H9 (cell line): ENCODE measurements at regions not wholly inside any gene's neighbourhood (a gene's known extent, or its start where the extent isn't known, plus 50 kb on each side); places are given as distances from the start of the nearest gene placed in this dataset.

Experiments
- DNase-seq: peaks from one replicate; pipeline ENCODE4 v3.0.0-alpha.2; 2017
- H2AFZ ChIP-seq: one replicate; pipeline ENCODE4 v1.6.1; 2013; ENCODE audit warnings: mild to moderate bottlenecking, low read length, control low read depth, moderate library complexity
- H2AK5ac ChIP-seq: 2 replicates; pipeline ENCODE4 v1.6.1; 2013; ENCODE audit warnings: low read length, control low read depth, mixed read lengths; ENCODE audit not compliant: insufficient read length
- H2BK120ac ChIP-seq: one replicate; pipeline ENCODE4 v1.6.1; 2013; ENCODE audit warnings: low read depth, mild to moderate bottlenecking, low read length, control low read depth, inconsistent platforms; ENCODE audit not compliant: poor library complexity, severe bottlenecking
- H2BK12ac ChIP-seq: 2 replicates; pipeline ENCODE4 v1.6.1; 2013; ENCODE audit warnings: low read length, control low read depth, mixed read lengths, low read depth; ENCODE audit not compliant: insufficient read length
- H2BK15ac ChIP-seq: 2 replicates; pipeline ENCODE4 v1.6.1; 2013; ENCODE audit warnings: low read depth, low read length, control low read depth
- H2BK20ac ChIP-seq: one replicate; pipeline ENCODE4 v1.6.1; 2013; ENCODE audit warnings: low read depth, mild to moderate bottlenecking, low read length, control low read depth, inconsistent platforms; ENCODE audit not compliant: poor library complexity, severe bottlenecking
- H2BK5ac ChIP-seq: 2 replicates; pipeline ENCODE4 v1.6.1; 2013; ENCODE audit warnings: low read length, control low read depth, mixed read lengths; ENCODE audit not compliant: insufficient read length
- H3K14ac ChIP-seq: 2 replicates; pipeline ENCODE4 v1.6.1; 2013; ENCODE audit warnings: low read length, control low read depth; ENCODE audit not compliant: insufficient read depth
- H3K18ac ChIP-seq: 2 replicates; pipeline ENCODE4 v1.6.1; 2013; ENCODE audit warnings: low read depth, mild to moderate bottlenecking, mixed read lengths, low read length, control low read depth; ENCODE audit not compliant: insufficient read length
- H3K23ac ChIP-seq: 2 replicates; pipeline ENCODE4 v1.6.1; 2013; ENCODE audit warnings: low read length, control low read depth, mixed read lengths, low read depth; ENCODE audit not compliant: insufficient read length
- H3K23me2 ChIP-seq: 2 replicates; pipeline ENCODE4 v1.6.1; 2013; ENCODE audit warnings: low read depth, mild to moderate bottlenecking, mixed read lengths, low read length, control low read depth; ENCODE audit not compliant: insufficient read length, poor library complexity, severe bottlenecking
- H3K27ac ChIP-seq: 2 replicates; pipeline ENCODE4 v1.5.1; 2013; ENCODE audit warnings: low read length, control low read depth, mixed read lengths, low read depth; ENCODE audit not compliant: insufficient read length
- H3K27me3 ChIP-seq: 2 replicates; pipeline ENCODE4 v1.6.1; 2013; ENCODE audit warnings: low read length, control low read depth, inconsistent platforms; ENCODE audit not compliant: insufficient read depth
- H3K4ac ChIP-seq: 2 replicates; pipeline ENCODE4 v1.6.1; 2013; ENCODE audit warnings: low read depth, mild to moderate bottlenecking, control low read depth, inconsistent platforms, low read length, moderate library complexity
- H3K4me1 ChIP-seq: 2 replicates; pipeline ENCODE4 v1.6.1; 2013; ENCODE audit warnings: low read length, control low read depth, inconsistent platforms; ENCODE audit not compliant: insufficient read depth
- H3K4me2 ChIP-seq: 2 replicates; pipeline ENCODE4 v1.6.1; 2013; ENCODE audit warnings: low read length, control low read depth, mixed read lengths; ENCODE audit not compliant: insufficient read length, insufficient read depth
- H3K56ac ChIP-seq: 2 replicates; pipeline ENCODE4 v1.6.1; 2013; ENCODE audit warnings: low read depth, mild to moderate bottlenecking, mixed read lengths, low read length, control low read depth; ENCODE audit not compliant: insufficient read length
- H3K79me1 ChIP-seq: 2 replicates; pipeline ENCODE4 v1.6.1; 2013; ENCODE audit warnings: low read depth, mild to moderate bottlenecking, moderate library complexity, low read length, control low read depth, inconsistent platforms; ENCODE audit not compliant: insufficient read depth, poor library complexity, severe bottlenecking
- H3K79me2 ChIP-seq: 2 replicates; pipeline ENCODE4 v1.6.1; 2013; ENCODE audit warnings: low read length, control low read depth, inconsistent platforms; ENCODE audit not compliant: insufficient read depth
- H3K9ac ChIP-seq: 2 replicates; pipeline ENCODE4 v1.6.1; 2013; ENCODE audit warnings: low read length, control low read depth, mixed read lengths; ENCODE audit not compliant: insufficient read length; ENCODE audit errors: extremely low read depth
- H3K9me3 ChIP-seq: one replicate; pipeline ENCODE4 v1.6.1; 2013; ENCODE audit warnings: low read depth, low read length, inconsistent platforms; ENCODE audit not compliant: control insufficient read depth
- H3T11ph ChIP-seq: one replicate; pipeline ENCODE4 v1.6.1; 2013; ENCODE audit warnings: mild to moderate bottlenecking, low read length, control low read depth, inconsistent platforms
- H4K20me1 ChIP-seq: one replicate; pipeline ENCODE4 v1.6.1; 2013; ENCODE audit not compliant: control insufficient read depth, insufficient read length, insufficient read depth
- H4K5ac ChIP-seq: 2 replicates; pipeline ENCODE4 v1.6.1; 2013; ENCODE audit warnings: low read depth, mild to moderate bottlenecking, mixed read lengths, low read length, control low read depth; ENCODE audit not compliant: insufficient read length
- H4K8ac ChIP-seq: replicated peaks from 2 replicates; pipeline ENCODE4 v1.6.1; 2013; ENCODE audit warnings: low read length, control low read depth, mixed read lengths, low read depth; ENCODE audit not compliant: insufficient read length
- H4K91ac ChIP-seq: 2 replicates; pipeline ENCODE4 v1.6.1; 2013; ENCODE audit warnings: low read depth, mild to moderate bottlenecking, moderate library complexity, mixed read lengths, low read length, control low read depth; ENCODE audit not compliant: insufficient read length
- H3K27ac Mint-ChIP-seq, 3 experiments: 2 replicates in 2 of 3; 3 replicates in 1 of 3; pipeline ENCODE4 v1.8.0; 2020 to 2021; ENCODE audit warnings: mixed read lengths in 3 of 3, mild to moderate bottlenecking in 1 of 3, moderate library complexity in 1 of 3
- H3K27me3 Mint-ChIP-seq: 2 replicates; pipeline ENCODE4 v1.8.0; 2021; ENCODE audit warnings: low read depth, mild to moderate bottlenecking, moderate library complexity, mixed read lengths
- H3K36me3 Mint-ChIP-seq, 3 experiments: 2 replicates in 2 of 3; 3 replicates in 1 of 3; pipeline ENCODE4 v1.8.0; 2020 to 2021; ENCODE audit warnings: low read depth in 3 of 3, mixed read lengths in 3 of 3; ENCODE audit not compliant: insufficient read depth in 1 of 3
- H3K4me1 Mint-ChIP-seq, 2 experiments: 2 replicates each; pipeline ENCODE4 v1.8.0; 2020; ENCODE audit warnings: mixed read lengths in 2 of 2
- H3K4me3 Mint-ChIP-seq, 2 experiments: 2 replicates in 1 of 2; 3 replicates in 1 of 2; pipeline ENCODE4 v1.8.0; 2020 to 2021; ENCODE audit warnings: mild to moderate bottlenecking in 2 of 2, mixed read lengths in 2 of 2, moderate library complexity in 1 of 2
- H3K9me3 Mint-ChIP-seq, 2 experiments: 2 replicates in 1 of 2; 3 replicates in 1 of 2; pipeline ENCODE4 v1.8.0; 2020; ENCODE audit warnings: mild to moderate bottlenecking in 2 of 2, mixed read lengths in 2 of 2, moderate library complexity in 1 of 2
- CTCF ChIP-seq: fragments of 200-600 bp; sonication (generic); conservative IDR thresholded peaks from 3 replicates; pipeline ENCODE4 v1.8.0; 2021; ENCODE audit warnings: antibody characterized with exemption, mild to moderate bottlenecking
- WGBS: extraction: QIAGEN DNeasy Blood & Tissue Kit; methylation state at CpG from one replicate; pipeline ENCODE4 v1.1.7; 2013; ENCODE audit warnings: missing lambda C conversion rate, low lambda C conversion rate, mixed read lengths; ENCODE audit not compliant: insufficient read length; ENCODE audit errors: extremely low coverage; 5-methylcytosine and 5-hydroxymethylcytosine counted together

GRCh38 chr4:104896660-104897645 is 249.7 kb upstream of the TET2 start:
- H3K4me2 ChIP-seq = no peak overlapping the region
- peaks cover 0 to 3% of the 10 kb centered on the region in 2 experiments; a peak in 1 of 4 replicates for H3K4me1 Mint-ChIP-seq
- no CpG with 5 or more reads among the region's 2 CpGs for WGBS

More at GRCh38 chr4:104896660-104897645, 249.7 kb upstream of the TET2 start:
- H2BK15ac ChIP-seq = no peak overlapping the region
- H3K9ac ChIP-seq = no peak overlapping the region
- H3T11ph ChIP-seq = no peak overlapping the region
- H3K23me2 ChIP-seq = no peaks in the 10 kb centered on the region
- H3K23ac ChIP-seq = no peak overlapping the region
- H2AK5ac ChIP-seq = no peak overlapping the region
- Mint-ChIP-seq H3K36me3 (peaks cover 0 to 8% (median 3%) of the 10 kb centered on the region in 3 experiments; a peak in 4 of 7 replicates), H3K27ac (no peak overlapping the region), H3K4me3 (no peak overlapping the region), H3K9me3 (peaks cover 6 to 9% of the 10 kb centered on the region in 2 experiments), H3K27me3 (peaks cover 32% of the 10 kb centered on the region)
- H3K27me3 ChIP-seq = no peaks in the 10 kb centered on the region
- no peak overlapping the region for H3K14ac ChIP-seq
- TF ChIP-seq CTCF = no peak
- no peaks in the 10 kb centered on the region for H3K79me1 ChIP-seq
- H3K56ac ChIP-seq = no peak overlapping the region
- no peaks in the 10 kb centered on the region for H3K9me3 ChIP-seq
- H3K4ac ChIP-seq = no peak overlapping the region
- H2BK5ac ChIP-seq = no peak overlapping the region
- no peak overlapping the region for H3K27ac ChIP-seq
- DNase-seq = no peak
- H3K18ac ChIP-seq = no peak overlapping the region
- no peaks in the 10 kb centered on the region for H4K20me1 ChIP-seq
- H2BK12ac ChIP-seq = no peak overlapping the region
- H4K8ac ChIP-seq = no peak overlapping the region
- H4K5ac ChIP-seq = no peak overlapping the region
- H4K91ac ChIP-seq = no peak overlapping the region
- no peaks in the 10 kb centered on the region for H3K4me1 ChIP-seq
- no peak overlapping the region for H2BK20ac ChIP-seq
- H3K79me2 ChIP-seq = no peaks in the 10 kb centered on the region
- no peak overlapping the region for H2AFZ ChIP-seq
- no peak overlapping the region for H2BK120ac ChIP-seq
